OCI-LY7 (cell line): ENCODE measurements at regions not wholly inside any gene's neighbourhood (a gene's known extent, or its start where the extent isn't known, plus 50 kb on each side); places are given as distances from the start of the nearest gene placed in this dataset.

Experiments
- CTCF ChIP-seq: fragments of 200-600 bp; sonication (generic); conservative IDR thresholded peaks from 2 replicates; pipeline ENCODE4 v1.5.1; 2014; ENCODE audit warnings: mild to moderate bottlenecking, antibody characterized with exemption, low read length, moderate library complexity, mixed read lengths
- EZH2phosphoT487 ChIP-seq: fragments of 200-600 bp; sonication (generic); IDR thresholded peaks from 2 replicates; pipeline ENCODE4 v1.6.1; 2018; ENCODE audit warnings: low read depth, borderline replicate concordance, mild to moderate bottlenecking, mixed run types, antibody characterized with exemption, low read length, moderate library complexity, mixed read lengths

- TF ChIP-seq CTCF = no peak
- TF ChIP-seq EZH2phosphoT487 = no peak
These were observed 301.8 kb upstream of the GADL1 start for GRCh38 chr3:31196261-31196660.
